Hematopoietic multipotent progenitor cell treated with erythropoietin and hydrocortisone succinate and interleukin-3 and kit ligand, for 17 days (in vitro differentiated cells): ENCODE measurements at regions not wholly inside any gene's neighbourhood (a gene's known extent, or its start where the extent isn't known, plus 50 kb on each side); places are given as distances from the start of the nearest gene placed in this dataset.

ENCODE experiments used
- DNase-seq: peaks from one replicate; pipeline ENCODE4 v3.0.0-alpha.2; 2015; ENCODE audit warnings: low spot score

GRCh38 chr10:83880252-83880791 lies 259.0 kb upstream of the GHITM start:
- DNase-seq = no peak

GRCh38 chr10:83881661-83882060 lies 257.6 kb upstream of the GHITM start:
- no peak for DNase-seq

- no peak for DNase-seq
These were observed 252.4 kb upstream of the GHITM start for GRCh38 chr10:83886871-83887270.

- DNase-seq = no peak
These were observed 246.6 kb upstream of the GHITM start for GRCh38 chr10:83892737-83893136.

GRCh38 chr10:83896219-83896618 lies 243.1 kb upstream of the GHITM start:
- DNase-seq = no peak

- no peak for DNase-seq
These were observed 241.7 kb upstream of the GHITM start for GRCh38 chr10:83897626-83898025.

GRCh38 chr10:83908506-83908905 lies 230.8 kb upstream of the GHITM start:
- no peak for DNase-seq

- DNase-seq = no peak
These were observed 230.3 kb upstream of the GHITM start for GRCh38 chr10:83909001-83909400.

- no peak for DNase-seq
These were observed 223.5 kb upstream of the GHITM start for GRCh38 chr10:83915801-83916200.

- DNase-seq = no peak
These were observed 221.5 kb upstream of the GHITM start for GRCh38 chr10:83917537-83918506.

- DNase-seq = no peak
These were observed 220.1 kb upstream of the GHITM start for GRCh38 chr10:83919187-83919586.

- no peak for DNase-seq
These were observed 217.1 kb upstream of the GHITM start for GRCh38 chr10:83921984-83922860.

GRCh38 chr10:83925133-83925532 lies 214.2 kb upstream of the GHITM start:
- DNase-seq = no peak

GRCh38 chr10:83926606-83927005 lies 212.7 kb upstream of the GHITM start:
- DNase-seq = no peak

GRCh38 chr10:83927166-83927565 lies 212.1 kb upstream of the GHITM start:
- DNase-seq = no peak

- DNase-seq = no peak
These were observed 209.9 kb upstream of the GHITM start for GRCh38 chr10:83929399-83929798.

GRCh38 chr10:83931669-83932068 lies 207.6 kb upstream of the GHITM start:
- DNase-seq = no peak

- no peak for DNase-seq
These were observed 207.1 kb upstream of the GHITM start for GRCh38 chr10:83932245-83932644.

- no peak for DNase-seq
These were observed 205.2 kb upstream of the GHITM start for GRCh38 chr10:83934062-83934461.

GRCh38 chr10:83934641-83935338 lies 204.5 kb upstream of the GHITM start:
- no peak for DNase-seq

- no peak for DNase-seq
These were observed 204.0 kb upstream of the GHITM start for GRCh38 chr10:83935339-83935736.

GRCh38 chr10:83935911-83936310 lies 203.4 kb upstream of the GHITM start:
- DNase-seq = no peak
